HUES64 (cell line): ENCODE measurements at regions not wholly inside any gene's neighbourhood (a gene's known extent, or its start where the extent isn't known, plus 50 kb on each side); places are given as distances from the start of the nearest gene placed in this dataset.
"Not testable (repeated sequence)": the region's sequence is repeated elsewhere in the genome, so short reads cannot be mapped to it uniquely, and the experiment has no call there.

ENCODE experiments used
- H3K27ac ChIP-seq: 2 replicates; pipeline ENCODE4 v1.7.0; 2013; ENCODE audit warnings: low read depth, low read length, inconsistent platforms
- H3K27me3 ChIP-seq: 2 replicates; pipeline ENCODE4 v1.6.1; 2013; ENCODE audit warnings: mild to moderate bottlenecking, low read length; ENCODE audit not compliant: insufficient read depth
- H3K36me3 ChIP-seq: 2 replicates; pipeline ENCODE4 v1.6.1; 2013; ENCODE audit warnings: mild to moderate bottlenecking, low read length; ENCODE audit not compliant: insufficient read depth
- H3K4me1 ChIP-seq: 2 replicates; pipeline ENCODE4 v1.6.1; 2013; ENCODE audit warnings: mild to moderate bottlenecking, low read length, moderate library complexity; ENCODE audit not compliant: insufficient read depth
- H3K4me3 ChIP-seq: 2 replicates; pipeline ENCODE4 v1.5.1; 2013; ENCODE audit warnings: mild to moderate bottlenecking, low read length, moderate library complexity
- H3K9ac ChIP-seq: 2 replicates; pipeline ENCODE4 v1.6.1; 2013; ENCODE audit warnings: mild to moderate bottlenecking, low read depth, low read length
- H3K9me3 ChIP-seq: 2 replicates; pipeline ENCODE4 v1.6.1; 2013; ENCODE audit warnings: low read depth, low read length; ENCODE audit not compliant: insufficient read depth
- WGBS: fragments of 150-250, 120-280 bp; methylation state at CpG from one replicate; pipeline ENCODE4 v1.1.7; 2013; ENCODE audit warnings: missing lambda C conversion rate; 5-methylcytosine and 5-hydroxymethylcytosine counted together

- peaks cover 6% of the 10 kb centered on the region; the same call in 1 of the 2 replicates for H3K4me1 ChIP-seq
These were observed 159.5 kb upstream of the POT1 start for GRCh38 chr7:125089171-125089570.

GRCh38 chr7:125088555-125088954 lies 158.9 kb upstream of the POT1 start:
- Histone ChIP-seq H3K9ac (no peak overlapping the region), H3K4me1 (peaks cover 6% of the 10 kb centered on the region; the same call in 1 of the 2 replicates), H3K27me3 (no peaks in the 10 kb centered on the region), H3K27ac (no peak overlapping the region), H3K9me3 (no peaks in the 10 kb centered on the region), H3K36me3 (no peaks in the 10 kb centered on the region), H3K4me3 (no peak overlapping the region)
- WGBS: no CpG with 5 or more reads among the region's 1 CpG

More at GRCh38 chr7:125089171-125089570, 159.5 kb upstream of the POT1 start:
- no peak overlapping the region for H3K9ac ChIP-seq
- no peaks in the 10 kb centered on the region for H3K36me3 ChIP-seq
- WGBS: 85% methylated on average over 2 of the region's 3 CpGs
- H3K9me3 ChIP-seq: no peaks in the 10 kb centered on the region
- no peak overlapping the region for H3K4me3 ChIP-seq
- no peaks in the 10 kb centered on the region for H3K27me3 ChIP-seq
- H3K27ac ChIP-seq: no peak overlapping the region

DNA sequence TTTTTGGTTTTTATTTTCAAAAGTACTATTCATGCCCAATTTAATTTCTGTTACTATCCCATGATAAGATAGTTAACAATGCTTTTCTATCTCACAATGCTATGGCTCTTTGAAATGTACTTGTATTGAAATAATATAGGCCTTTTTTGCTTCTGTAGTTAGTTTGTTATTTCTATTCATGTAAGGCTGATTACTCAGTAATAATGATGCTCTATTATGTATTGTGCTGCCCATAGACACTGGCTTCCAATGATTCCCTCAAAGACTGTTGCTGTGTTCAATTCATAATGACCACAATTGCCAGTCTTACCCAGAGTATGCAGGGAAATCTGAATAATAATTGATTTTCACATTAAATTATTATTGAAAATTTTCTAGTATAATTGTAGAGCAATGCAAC lies 155.5 kb upstream of the POT1 start:
- no peaks in the 10 kb centered on the region for H3K4me1 ChIP-seq
- no peak overlapping the region for H3K4me3 ChIP-seq
- H3K27ac ChIP-seq: no peak overlapping the region
- no peak overlapping the region for H3K9ac ChIP-seq
- no peaks in the 10 kb centered on the region for H3K36me3 ChIP-seq
- H3K27me3 ChIP-seq: no peaks in the 10 kb centered on the region
- H3K9me3 ChIP-seq: no peaks in the 10 kb centered on the region

GRCh38 chr7:125084196-125084595 lies 154.6 kb upstream of the POT1 start:
- no peaks in the 10 kb centered on the region for H3K9me3 ChIP-seq
- no peak overlapping the region for H3K27ac ChIP-seq
- H3K4me1 ChIP-seq: no peaks in the 10 kb centered on the region
- WGBS: 100% methylated on average over 1 of the region's 1 CpG
- H3K27me3 ChIP-seq: no peaks in the 10 kb centered on the region
- H3K9ac ChIP-seq: no peak overlapping the region
- H3K36me3 ChIP-seq: no peaks in the 10 kb centered on the region
- H3K4me3 ChIP-seq: no peak overlapping the region

- 96% methylated on average over 2 of the region's 3 CpGs for WGBS
- no peaks in the 10 kb centered on the region for H3K9me3 ChIP-seq
- no peak overlapping the region for H3K9ac ChIP-seq
- H3K27ac ChIP-seq: no peak overlapping the region
- H3K27me3 ChIP-seq: no peaks in the 10 kb centered on the region
- no peak overlapping the region for H3K4me3 ChIP-seq
- H3K36me3 ChIP-seq: no peaks in the 10 kb centered on the region
- H3K4me1 ChIP-seq: no peaks in the 10 kb centered on the region
These were observed 144.5 kb upstream of the POT1 start for GRCh38 chr7:125074141-125074540.

DNA sequence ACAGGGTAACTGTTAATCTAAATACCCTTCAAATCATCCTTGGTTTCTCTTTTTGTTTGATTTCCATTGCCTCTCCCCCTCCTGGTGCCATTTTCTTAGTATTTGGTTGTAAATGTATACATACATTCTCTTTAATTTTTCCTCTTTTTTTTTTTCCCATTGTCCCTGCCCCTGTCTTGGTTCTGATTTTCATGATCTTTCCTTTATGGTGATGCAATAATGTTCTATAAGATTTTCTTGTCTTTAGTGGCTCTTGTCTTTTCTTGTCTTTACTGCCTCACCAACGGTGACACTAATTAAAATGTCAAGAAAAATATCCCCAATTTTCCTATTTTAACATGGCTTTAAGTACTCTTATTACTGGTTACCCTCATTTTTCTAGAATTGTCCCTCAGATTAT lies 135.9 kb upstream of the POT1 start:
- Histone ChIP-seq H3K4me3 (no peak overlapping the region), H3K9me3 (no peaks in the 10 kb centered on the region), H3K27me3 (no peaks in the 10 kb centered on the region), H3K9ac (no peak overlapping the region), H3K4me1 (no peaks in the 10 kb centered on the region; the same call in 1 of the 2 replicates), H3K36me3 (no peaks in the 10 kb centered on the region), H3K27ac (no peak overlapping the region)
- 89% methylated on average over 1 of the region's 1 CpG for WGBS

DNA sequence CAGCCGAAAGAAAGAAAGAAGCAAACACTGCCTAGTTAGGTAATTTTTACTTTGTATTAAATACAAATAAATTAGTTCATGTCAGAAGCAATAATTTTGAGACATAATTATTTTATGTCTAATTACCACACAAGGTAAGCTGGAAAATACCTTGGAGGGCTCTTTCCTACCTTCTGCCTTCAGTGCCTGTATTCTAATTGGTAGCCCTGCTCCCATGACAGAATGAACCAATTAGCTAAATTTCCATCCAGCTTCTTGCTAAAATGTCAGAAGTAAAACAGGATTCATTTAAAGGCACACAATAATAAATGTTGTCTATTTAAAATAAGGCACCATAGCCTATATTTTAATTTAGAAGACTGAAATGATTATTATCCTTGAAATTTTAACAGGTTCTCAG lies 135.4 kb upstream of the POT1 start:
- no CpG with 5 or more reads among the region's 1 CpG for WGBS
- Histone ChIP-seq H3K4me3 (no peak overlapping the region), H3K4me1 (no peaks in the 10 kb centered on the region; the same call in 1 of the 2 replicates), H3K9me3 (no peaks in the 10 kb centered on the region), H3K9ac (no peak overlapping the region), H3K36me3 (no peaks in the 10 kb centered on the region), H3K27me3 (no peaks in the 10 kb centered on the region), H3K27ac (no peak overlapping the region)

DNA sequence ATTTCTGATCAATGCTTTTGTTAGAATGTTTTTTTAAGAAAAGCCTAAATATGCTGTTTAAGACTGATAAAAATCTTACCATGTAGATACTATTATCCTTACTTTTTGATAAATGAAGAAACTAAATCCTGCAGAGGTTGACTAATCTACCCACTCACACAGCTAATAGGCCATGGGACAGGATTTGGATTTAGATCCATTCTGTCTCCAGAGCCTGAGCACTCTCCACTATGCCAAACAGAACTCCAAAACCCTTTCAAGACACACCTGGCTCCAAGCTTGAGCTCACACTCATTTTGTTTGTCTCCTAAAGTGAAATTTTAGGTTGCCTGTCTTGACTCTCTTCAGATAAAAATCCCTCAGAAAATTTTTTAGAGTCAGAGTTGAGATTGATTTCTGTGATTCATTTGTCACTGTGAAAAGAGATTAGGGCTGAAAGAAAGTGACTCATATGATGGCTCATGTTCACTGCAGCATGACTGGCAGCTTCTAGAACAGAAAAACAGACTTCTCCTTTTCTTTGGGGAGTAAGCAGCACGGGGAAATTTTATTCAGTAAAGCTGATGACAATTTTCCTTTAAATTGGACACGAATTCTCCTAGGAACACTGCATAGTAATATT lies 132.3 kb upstream of the POT1 start:
- Histone ChIP-seq H3K9me3 (no peaks in the 10 kb centered on the region), H3K4me3 (no peak overlapping the region), H3K4me1 (no peaks in the 10 kb centered on the region; the same call in 1 of the 2 replicates), H3K27me3 (no peaks in the 10 kb centered on the region), H3K9ac (no peak overlapping the region), H3K27ac (no peak overlapping the region; the same call in 1 of the 2 replicates), H3K36me3 (no peaks in the 10 kb centered on the region)
- WGBS: 71% methylated on average over 2 of the region's 2 CpGs

GRCh38 chr7:125061083-125061745 lies 131.6 kb upstream of the POT1 start:
- H3K9me3 ChIP-seq, H3K27me3 ChIP-seq, H3K4me3 ChIP-seq, H3K9ac ChIP-seq, H3K4me1 ChIP-seq, H3K36me3 ChIP-seq, H3K27ac ChIP-seq: not testable (repeated sequence)
- 92% methylated on average over 5 of the region's 6 CpGs for WGBS

DNA sequence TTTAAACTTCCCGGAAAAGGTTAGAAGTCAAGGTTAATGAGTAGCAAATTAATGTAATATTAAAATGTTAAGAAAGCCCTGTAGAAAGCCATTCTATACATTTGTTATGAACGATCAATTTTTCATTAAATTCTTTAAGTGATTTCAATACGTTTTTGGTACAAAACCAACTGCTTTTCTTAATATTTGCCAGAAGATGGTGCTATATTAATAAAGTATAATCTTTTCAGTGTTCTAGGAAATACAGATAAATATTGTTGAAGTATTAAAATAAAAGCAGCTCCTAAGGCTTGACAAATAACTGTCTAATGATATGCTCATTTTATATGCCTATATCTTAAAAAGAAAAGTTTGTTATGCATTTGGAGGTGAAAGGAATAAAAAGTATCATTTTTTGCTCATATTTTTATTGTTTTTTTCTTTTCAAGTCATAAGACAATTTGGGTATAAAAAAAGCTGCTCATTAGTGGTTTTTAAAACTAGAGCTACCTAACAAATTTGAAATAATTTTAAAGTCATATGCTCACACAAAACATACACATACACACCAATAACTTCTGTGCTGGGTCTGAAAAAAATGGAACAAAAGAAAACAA lies 130.3 kb upstream of the POT1 start:
- 100% methylated on average over 1 of the region's 3 CpGs for WGBS
- Histone ChIP-seq H3K36me3 (no peaks in the 10 kb centered on the region), H3K4me1 (no peaks in the 10 kb centered on the region; the same call in 1 of the 2 replicates), H3K27ac (no peak overlapping the region), H3K9me3 (no peaks in the 10 kb centered on the region), H3K9ac (no peak overlapping the region), H3K4me3 (no peak overlapping the region), H3K27me3 (no peaks in the 10 kb centered on the region)

DNA sequence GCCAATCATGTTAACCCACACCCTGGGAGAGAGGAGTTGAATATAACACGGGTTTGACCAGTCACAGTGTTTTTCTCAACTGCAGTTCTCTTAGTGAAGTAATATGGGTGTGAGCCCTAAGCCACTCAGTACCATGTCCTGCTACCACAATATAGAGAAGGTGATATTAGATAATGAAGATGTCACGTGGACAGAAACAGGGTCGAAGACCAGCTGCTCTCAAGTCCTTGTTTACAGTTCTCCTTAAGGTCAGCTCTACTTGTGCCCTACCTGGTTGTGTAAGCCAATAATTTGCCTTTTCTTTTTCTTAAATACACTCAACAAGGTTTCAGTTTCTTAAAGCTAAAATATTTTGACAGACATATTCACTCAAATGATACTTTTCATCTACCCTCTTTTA lies 128.3 kb upstream of the POT1 start:
- Histone ChIP-seq H3K27me3 (no peaks in the 10 kb centered on the region), H3K36me3 (no peaks in the 10 kb centered on the region), H3K9ac (no peak overlapping the region), H3K4me3 (no peak overlapping the region), H3K27ac (no peak overlapping the region), H3K4me1 (no peaks in the 10 kb centered on the region; the same call in 1 of the 2 replicates), H3K9me3 (no peaks in the 10 kb centered on the region)
- 82% methylated on average over 3 of the region's 3 CpGs for WGBS
